NOMO-1 (cell line): ENCODE measurements at regions not wholly inside any gene's neighbourhood (a gene's known extent, or its start where the extent isn't known, plus 50 kb on each side); places are given as distances from the start of the nearest gene placed in this dataset.

Experiments
- DNase-seq, 2 experiments: peaks; one replicate each; lab custom pipeline; 2025; ENCODE audit not compliant: unreplicated experiment in 2 of 2; lab: John Stamatoyannopoulos, UW

GRCh38 chr3:14334936-14335335, 67.5 kb upstream of the SLC6A6 start:
- DNase-seq, result no peak

GRCh38 chr3:14335774-14336748, 66.3 kb upstream of the SLC6A6 start:
- no peak for DNase-seq

GRCh38 chr3:14336749-14337598, 65.4 kb upstream of the SLC6A6 start:
- no peak for DNase-seq

- DNase-seq, result no peak
Measured at GRCh38 chr3:14337828-14338227, 64.6 kb upstream of the SLC6A6 start.

DNA sequence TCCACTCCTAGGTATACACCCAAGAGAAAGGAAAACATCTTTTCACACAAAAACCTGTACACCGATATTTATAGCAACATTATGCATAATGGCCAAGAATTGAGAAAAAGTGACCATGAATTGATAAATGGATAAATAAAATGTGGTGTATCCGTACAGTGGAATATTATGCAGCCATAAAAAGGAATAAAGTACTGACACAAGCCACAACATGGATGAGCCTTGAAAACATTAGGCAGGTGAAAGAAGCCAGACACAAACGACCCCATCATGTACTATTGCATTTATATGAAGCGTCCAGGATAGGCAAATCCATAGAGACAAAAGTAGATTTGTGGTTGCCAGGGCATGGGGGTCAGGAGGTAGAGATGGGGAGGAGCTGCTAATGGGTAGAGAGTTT, 64.2 kb upstream of the SLC6A6 start:
- DNase-seq, result no peak

DNA sequence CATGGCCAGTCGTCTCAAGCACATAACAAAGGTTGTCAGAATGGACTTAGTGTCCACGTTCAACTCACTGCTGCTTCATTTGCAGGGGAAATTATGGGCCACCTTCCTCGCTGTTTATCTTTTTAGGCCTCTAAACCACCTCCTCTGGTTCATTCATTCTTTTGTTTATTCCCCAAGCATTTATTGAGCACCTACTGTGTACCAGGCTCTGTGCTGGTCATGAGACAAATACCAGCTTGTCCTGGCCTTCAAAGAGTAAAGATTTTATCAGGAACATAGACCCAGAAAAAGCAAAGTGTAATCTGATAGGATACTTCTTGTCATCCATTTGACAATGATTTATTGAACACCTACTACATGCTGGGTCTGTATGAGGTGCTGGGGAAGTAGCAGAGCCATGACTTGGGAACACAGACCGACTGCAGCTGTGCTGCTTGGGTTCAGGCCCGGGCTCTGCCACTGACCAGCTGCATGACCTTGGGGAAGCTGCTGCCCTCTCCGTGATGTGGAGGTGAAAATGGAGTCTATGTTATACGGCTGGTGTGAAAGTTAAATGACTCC, 63.4 kb upstream of the SLC6A6 start:
- no peak for DNase-seq

DNA sequence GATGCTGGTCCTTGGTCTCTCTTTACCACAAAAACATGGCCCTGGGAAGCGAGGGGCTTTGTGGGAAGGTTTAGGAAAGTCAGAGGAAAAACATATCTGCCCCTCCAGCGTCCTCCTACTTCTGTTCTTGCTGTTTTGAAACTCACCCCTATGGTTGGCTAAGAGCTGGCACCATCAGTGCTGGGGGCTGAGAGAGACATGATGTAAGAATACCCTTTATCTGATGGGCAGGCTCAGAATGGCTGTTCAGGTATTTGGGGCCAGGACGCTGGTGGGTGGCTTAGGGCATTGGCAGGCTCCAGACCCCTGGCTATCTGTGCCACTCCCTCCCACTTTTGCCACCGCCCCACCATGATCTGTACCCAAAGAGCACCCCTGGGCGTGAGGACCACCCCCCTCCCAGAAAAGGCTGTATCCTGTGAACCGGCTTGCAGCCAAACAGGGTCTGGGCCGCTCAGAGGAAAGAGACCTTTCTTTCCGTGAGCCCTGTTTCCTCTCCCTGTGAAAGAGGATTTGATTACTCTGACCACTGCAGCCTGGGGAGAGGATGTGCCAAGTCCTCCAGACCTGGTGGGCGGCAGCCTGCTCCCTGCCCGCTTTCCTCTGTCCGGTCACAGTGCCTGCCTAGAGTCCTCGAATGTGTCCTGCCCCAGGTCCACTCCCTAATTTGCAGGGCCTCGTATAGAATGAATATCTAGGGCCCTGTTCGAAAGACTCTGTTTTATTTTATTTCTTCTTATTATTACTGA, 61.3 kb upstream of the SLC6A6 start:
- DNase-seq, result no peak

DNA sequence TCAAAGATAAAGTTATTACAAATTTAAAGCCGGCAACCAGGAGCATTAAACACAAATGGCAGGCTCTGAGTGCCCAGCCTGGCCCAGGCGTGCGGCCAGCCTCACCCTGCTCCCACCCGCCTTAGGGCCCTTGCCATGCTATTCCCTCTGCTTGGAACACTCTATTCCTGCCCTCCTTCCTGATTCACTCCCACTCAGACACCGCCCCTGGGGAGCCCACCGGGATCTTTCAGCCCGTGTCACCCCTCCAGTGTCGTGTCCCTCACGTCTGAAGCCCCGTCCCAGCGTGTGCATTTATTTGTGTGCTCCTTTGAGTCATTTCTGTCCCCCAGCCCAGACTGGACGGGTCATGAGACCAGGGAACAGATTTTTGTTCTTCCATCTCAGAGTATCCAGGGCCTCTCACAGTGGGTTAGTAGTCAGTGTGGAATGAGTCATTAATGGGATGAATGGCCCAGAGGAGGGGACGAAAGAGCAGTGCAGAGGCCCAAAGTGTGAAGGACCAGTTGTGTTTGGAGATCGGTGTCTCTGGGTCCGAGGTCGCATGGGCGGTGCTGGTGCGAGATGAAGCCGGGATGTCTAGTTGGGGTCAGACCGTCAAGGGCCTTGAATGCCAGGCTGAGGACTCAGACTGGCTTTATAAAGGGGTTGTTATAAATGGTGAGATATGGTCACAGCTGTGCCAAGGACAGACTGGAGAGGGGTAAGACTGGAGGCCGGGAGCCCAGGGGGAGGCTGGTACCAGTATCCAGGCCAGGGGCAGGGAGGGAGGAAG, 58.9 kb upstream of the SLC6A6 start:
- no peak for DNase-seq

DNA sequence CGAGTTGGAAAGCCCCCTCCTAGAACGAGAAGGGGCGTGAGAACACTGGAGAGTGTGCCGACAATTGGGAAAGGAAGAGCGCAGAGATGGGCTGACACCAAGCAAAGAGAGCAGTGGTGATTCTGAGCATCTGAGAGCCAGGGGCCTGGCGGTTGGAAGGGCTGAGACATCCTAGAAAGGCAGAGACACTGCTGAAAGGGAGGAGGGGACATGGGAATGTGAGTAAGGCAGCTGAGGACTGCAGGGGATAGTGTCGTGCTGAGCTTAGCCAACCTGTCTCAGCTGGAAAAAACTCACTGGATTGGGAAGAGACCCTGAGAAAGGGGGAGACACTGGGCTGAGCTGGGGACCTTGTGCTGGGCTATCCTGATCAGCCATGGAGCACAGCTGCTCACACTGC, 58.1 kb upstream of the SLC6A6 start:
- DNase-seq, result no peak

- DNase-seq, result no peak
Measured at GRCh38 chr3:14345496-14346150, 56.8 kb upstream of the SLC6A6 start.

- DNase-seq, result no peak
Measured at GRCh38 chr3:14346191-14346590, 56.2 kb upstream of the SLC6A6 start.

GRCh38 chr3:14346642-14347041, 55.8 kb upstream of the SLC6A6 start:
- no peak for DNase-seq

DNA sequence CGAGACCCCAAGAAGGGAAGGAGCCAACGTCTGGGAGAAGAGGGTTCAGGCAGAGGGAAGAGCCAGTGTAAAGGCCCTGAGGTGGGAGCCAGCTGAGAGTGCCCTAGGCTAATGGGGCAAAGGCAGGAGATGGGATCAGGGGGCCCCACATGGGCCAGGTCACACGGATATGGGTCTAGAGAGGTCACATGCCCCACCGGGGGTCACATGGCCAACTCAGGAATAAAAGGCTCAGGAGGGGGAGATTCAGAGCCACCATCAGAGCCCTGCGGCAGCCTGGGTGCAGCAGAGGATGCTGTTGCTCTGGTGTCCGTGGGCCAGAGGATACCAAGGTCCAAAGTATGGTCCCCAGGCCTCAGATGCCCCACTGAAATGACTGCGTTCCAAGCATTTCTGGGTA, 55.3 kb upstream of the SLC6A6 start:
- no peak for DNase-seq

DNA sequence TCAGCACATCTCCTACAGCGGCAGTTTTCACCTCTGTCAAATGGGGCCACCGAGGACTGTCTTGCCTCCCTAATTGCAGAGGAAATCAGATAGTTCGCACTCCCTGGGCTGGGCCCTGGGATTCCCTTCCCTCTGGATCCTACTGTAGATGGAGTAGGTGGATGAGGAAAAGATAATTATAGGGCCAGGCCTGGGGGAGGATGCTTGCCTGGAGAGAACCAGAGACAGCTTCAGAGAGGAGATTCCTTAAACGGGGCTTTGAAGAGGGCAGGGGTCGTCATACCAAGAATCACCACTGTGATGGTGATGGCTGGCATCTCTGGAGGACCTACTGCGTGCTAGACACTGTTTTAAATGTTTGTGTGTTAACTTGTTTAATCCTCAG, 50.8 kb upstream of the SLC6A6 start:
- DNase-seq, result no peak

DNA sequence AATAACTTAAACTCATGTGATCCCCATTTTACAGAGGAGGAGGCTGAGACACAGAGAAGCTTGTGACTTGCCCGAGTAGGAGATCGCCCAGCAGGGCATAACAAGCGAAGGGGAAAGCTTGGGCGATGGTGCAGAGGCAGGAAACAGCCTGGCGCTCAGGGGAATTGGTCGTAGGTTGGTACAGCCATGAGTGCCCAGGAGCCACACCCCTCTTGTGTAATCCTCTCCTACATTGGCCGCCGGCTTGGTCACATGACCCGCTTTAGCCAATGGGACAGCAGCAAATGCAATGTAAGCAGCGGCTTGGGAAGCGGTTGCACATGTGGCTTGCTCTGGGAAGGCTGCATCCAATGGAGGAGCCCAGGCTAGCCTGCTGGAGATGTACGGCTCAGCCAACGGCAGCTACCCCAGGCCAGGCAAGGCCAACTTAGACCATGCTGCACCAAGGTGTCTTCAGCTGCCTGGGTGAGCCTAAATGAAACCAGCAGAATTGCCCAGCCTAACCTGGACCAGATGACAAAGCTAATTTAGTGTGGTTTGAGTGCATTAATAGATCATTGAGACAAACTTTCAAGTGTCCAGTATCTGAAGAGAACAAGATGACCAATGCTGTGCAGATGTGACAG, 50.3 kb upstream of the SLC6A6 start:
- no peak for DNase-seq
